AG04450 (cell line): ENCODE measurements at regions not wholly inside any gene's neighbourhood (a gene's known extent, or its start where the extent isn't known, plus 50 kb on each side); places are given as distances from the start of the nearest gene placed in this dataset.
"Not testable (repeated sequence)": the region's sequence is repeated elsewhere in the genome, so short reads cannot be mapped to it uniquely, and the experiment has no call there.

ENCODE experiments used
- CTCF ChIA-PET: fragments of 300-600, 350-600 bp; formaldehyde crosslinking; extraction: SDS; loops from one replicate; lab custom pipeline; 2022; ENCODE audit warnings: antibody characterized with exemption, inconsistent platforms; lab: Charles Lee
- POLR2A ChIA-PET: fragments of 350-600 bp; formaldehyde crosslinking; extraction: SDS; loops from one replicate; lab custom pipeline; 2021; ENCODE audit warnings: antibody characterized with exemption, inconsistent platforms; lab: Yijun Ruan, JAX
- DNase-seq: peaks from one replicate; pipeline ENCODE4 v3.0.0-alpha.2; 2011; ENCODE audit warnings: low read depth, low spot score
- H3K27ac ChIP-seq: one replicate; pipeline ENCODE4 v1.5.1; 2012; ENCODE audit warnings: low read depth, low read length, control low read depth
- H3K27me3 ChIP-seq: one replicate; pipeline ENCODE4 v1.6.0; 2012; ENCODE audit warnings: low read length; ENCODE audit not compliant: control insufficient read depth, insufficient read depth
- H3K4me3 ChIP-seq: 2 replicates; pipeline ENCODE4 v1.5.1; 2011; ENCODE audit warnings: mild to moderate bottlenecking, low read depth, low read length, control low read depth
- H3K9me3 ChIP-seq: 2 replicates; pipeline ENCODE4 v1.5.1; 2012; ENCODE audit warnings: low read length; ENCODE audit not compliant: control insufficient read depth, insufficient read depth
- TF ChIP-seq, protein P1 (sequence below): IDR thresholded peaks from 2 replicates; pipeline ENCODE4 v1.5.1; 2011; ENCODE audit warnings: low read depth, low read length, control low read depth, inconsistent platforms

DNA sequence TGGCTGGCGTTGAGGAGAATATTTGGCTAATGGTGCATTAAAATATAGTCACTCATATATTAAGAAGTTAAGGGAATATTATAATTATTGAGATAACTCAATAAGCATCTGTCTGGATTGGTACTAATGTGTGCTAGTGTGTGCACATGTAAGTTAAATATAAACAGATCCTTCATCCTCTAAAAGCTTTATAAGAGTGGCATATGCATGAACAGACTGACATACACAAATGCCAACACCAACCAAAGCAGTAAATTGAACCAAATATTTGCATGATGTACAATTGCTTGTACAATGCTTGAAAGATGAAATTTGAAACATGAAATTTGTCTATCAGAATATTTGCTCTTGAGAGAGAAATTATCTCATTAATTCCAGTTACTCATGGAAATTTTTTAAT, 344.9 kb downstream of the ADGRL2 start:
- TF ChIP-seq, protein P1, sequence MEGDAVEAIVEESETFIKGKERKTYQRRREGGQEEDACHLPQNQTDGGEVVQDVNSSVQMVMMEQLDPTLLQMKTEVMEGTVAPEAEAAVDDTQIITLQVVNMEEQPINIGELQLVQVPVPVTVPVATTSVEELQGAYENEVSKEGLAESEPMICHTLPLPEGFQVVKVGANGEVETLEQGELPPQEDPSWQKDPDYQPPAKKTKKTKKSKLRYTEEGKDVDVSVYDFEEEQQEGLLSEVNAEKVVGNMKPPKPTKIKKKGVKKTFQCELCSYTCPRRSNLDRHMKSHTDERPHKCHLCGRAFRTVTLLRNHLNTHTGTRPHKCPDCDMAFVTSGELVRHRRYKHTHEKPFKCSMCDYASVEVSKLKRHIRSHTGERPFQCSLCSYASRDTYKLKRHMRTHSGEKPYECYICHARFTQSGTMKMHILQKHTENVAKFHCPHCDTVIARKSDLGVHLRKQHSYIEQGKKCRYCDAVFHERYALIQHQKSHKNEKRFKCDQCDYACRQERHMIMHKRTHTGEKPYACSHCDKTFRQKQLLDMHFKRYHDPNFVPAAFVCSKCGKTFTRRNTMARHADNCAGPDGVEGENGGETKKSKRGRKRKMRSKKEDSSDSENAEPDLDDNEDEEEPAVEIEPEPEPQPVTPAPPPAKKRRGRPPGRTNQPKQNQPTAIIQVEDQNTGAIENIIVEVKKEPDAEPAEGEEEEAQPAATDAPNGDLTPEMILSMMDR: no peak
- no peak for DNase-seq
- POLR2A ChIA-PET: no interaction called here
- Histone ChIP-seq H3K27ac (no peak overlapping the region), H3K27me3 (no peaks in the 10 kb centered on the region), H3K9me3 (no peaks in the 10 kb centered on the region), H3K4me3 (no peak overlapping the region)
- CTCF ChIA-PET: interaction anchor here (0.5 kb wide), 1 partner anchor 365 kb away, joined by 4 read pairs; no protein-coding TSS in a partner anchor

DNA sequence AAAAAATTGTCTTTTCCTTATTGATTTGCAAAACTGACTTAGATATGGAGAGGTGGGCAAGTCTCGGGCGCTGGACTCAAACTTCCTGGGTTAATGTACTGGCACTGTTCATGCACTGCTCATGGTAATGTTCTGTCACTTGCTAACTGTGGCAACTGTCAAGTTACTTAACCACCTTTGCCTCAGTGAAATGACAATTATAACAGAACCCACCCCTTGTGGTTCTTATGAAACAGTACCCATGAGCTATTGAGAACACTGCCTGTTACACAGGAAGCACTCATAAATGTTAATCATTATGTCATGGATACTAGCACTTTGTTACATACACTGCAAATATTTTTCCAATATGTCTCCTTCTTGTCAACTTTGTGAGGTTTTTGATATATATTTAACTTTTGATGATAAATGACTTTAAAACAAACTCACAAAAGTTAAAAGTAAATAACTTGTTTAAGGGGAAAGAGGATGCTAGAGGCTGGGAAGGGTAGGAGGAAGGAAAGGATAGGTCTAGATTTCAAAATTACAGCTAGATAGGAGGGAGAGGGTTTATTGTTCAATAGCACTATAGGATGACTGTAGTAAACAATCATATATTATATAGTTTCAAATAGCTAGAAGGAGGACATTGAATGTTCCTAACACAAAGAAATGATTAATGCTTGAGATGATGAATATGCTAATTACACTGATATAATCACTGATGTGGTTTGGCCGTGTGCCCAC, 342.5 kb downstream of the ADGRL2 start:
- CTCF ChIA-PET: no interaction called here
- Histone ChIP-seq H3K27ac (no peak overlapping the region), H3K4me3 (no peak overlapping the region), H3K9me3 (no peaks in the 10 kb centered on the region), H3K27me3 (no peaks in the 10 kb centered on the region)
- TF ChIP-seq, protein P1: no peak
- POLR2A ChIA-PET: no interaction called here
- no peak for DNase-seq

DNA sequence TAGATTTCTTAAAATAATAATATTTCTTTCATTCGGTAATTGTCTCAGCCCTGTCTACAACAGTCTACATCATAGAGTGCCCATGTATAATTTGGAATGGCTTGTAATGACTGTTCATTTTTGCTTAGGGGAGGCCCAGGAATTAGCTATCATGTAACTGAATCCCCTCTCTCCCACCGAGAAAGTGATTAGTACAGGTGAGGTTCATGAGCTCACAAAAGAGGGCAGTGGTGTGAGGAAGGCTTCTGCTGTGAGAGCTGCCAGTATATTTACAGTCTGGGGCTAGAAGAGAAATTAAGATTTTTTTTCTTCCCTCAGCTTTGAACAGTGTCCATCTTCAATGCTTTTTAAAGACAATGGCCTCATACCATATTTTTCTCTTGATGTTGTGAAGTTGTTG, 340.7 kb downstream of the ADGRL2 start:
- POLR2A ChIA-PET: no interaction called here

DNA sequence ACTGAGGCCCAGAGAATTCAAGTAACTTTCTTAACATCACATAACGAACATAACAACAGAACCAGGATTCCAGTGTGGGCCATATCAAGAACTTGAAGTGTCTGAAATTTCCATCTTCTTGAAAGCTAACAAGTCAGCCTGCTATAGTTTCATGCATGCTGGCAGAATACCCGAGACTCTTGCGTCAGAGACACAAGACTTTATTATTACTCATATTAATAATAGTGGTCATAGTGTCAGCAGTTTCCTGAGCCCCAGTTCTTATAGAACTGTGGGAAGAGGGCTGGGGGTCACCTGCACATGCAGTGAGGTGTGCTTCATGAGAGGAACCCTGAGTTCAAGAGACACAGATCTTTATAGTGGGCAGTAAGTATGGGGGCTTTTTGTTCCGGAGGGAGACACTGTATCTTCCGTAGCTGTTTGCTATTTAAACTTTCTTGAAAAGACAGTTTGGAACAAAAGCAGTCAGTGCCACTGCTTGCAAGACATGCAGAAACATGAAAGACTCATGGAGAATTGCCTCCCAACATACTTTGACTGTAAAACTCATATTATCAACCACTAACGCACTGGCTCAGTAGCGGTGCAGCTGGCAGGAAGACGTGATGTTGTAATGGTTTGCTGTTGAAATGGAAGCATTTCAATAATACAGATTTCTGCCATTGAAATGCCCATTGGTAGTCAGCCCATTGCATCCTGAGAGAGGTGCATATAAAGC, 339.2 kb downstream of the ADGRL2 start:
- Histone ChIP-seq H3K9me3 (no peaks in the 10 kb centered on the region), H3K4me3 (no peak overlapping the region), H3K27me3 (no peaks in the 10 kb centered on the region), H3K27ac (no peak overlapping the region)
- no peak for DNase-seq
- ChIA-PET CTCF (no interaction called here), POLR2A (no interaction called here)
- TF ChIP-seq, protein P1: no peak

More for the DNA sequence above, 340.7 kb downstream of the ADGRL2 start:
- no peaks in the 10 kb centered on the region for H3K27me3 ChIP-seq
- no peak overlapping the region for H3K27ac ChIP-seq
- CTCF ChIA-PET: no interaction called here
- no peak overlapping the region for H3K4me3 ChIP-seq
- H3K9me3 ChIP-seq: no peaks in the 10 kb centered on the region
- DNase-seq: no peak
- TF ChIP-seq, protein P1: no peak

DNA sequence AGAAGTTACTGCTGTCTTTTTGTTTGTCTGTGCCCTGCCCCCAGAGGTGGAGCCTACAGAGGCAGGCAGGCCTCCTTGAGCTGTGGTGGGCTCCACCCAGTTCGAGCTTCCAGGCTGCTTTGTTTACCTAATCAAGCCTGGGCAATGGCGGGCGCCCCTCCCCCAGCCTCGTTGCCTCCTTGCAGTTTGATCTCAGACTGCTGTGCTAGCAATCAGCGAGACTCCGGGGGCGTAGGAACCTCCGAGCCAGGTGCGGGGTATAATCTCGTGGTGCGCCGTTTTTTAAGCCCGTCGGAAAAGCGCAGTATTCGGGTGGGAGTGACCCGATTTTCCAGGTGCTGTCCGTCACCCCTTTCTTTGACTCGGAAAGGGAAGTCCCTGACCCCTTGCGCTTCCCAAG, 335.6 kb downstream of the ADGRL2 start:
- CTCF ChIA-PET, POLR2A ChIA-PET, H3K27ac ChIP-seq, H3K27me3 ChIP-seq, DNase-seq, H3K4me3 ChIP-seq, H3K9me3 ChIP-seq: not testable (repeated sequence)
